Tibial artery (tissue), 4 donors: ENCODE measurements at regions not wholly inside any gene's neighbourhood (a gene's known extent, or its start where the extent isn't known, plus 50 kb on each side); places are given as distances from the start of the nearest gene placed in this dataset.

ENCODE experiments used
- DNase-seq, 2 donors: peaks; one replicate each; pipeline ENCODE4 v3.0.0-alpha.2; 2019
- H3K27ac ChIP-seq, 2 donors: fragments of 200-600 bp; sonication (generic) in 1 of 2; 1 replicate in 1 of 2; 2 replicates in 1 of 2; pipeline ENCODE4 v1.5.1; 2018 to 2019; ENCODE audit warnings: mild to moderate bottlenecking in 1 of 2
- H3K27me3 ChIP-seq, 2 donors: fragments of 200-600 bp; sonication (generic) in 1 of 2; one replicate each; pipeline versions ENCODE4 v1.5.1 to v1.6.0; 2016 to 2019
- H3K36me3 ChIP-seq, 3 donors: fragments of 200-600 bp; sonication (generic) in 2 of 3; one replicate each; pipeline ENCODE4 v1.5.1; 2016 to 2019; ENCODE audit warnings: mild to moderate bottlenecking in 2 of 3
- H3K4me1 ChIP-seq, 4 donors: fragments of 200-600 bp; sonication (generic) in 2 of 4; 1 replicate in 3 of 4; 2 replicates in 1 of 4; pipeline ENCODE4 v1.5.1; 2016 to 2019
- H3K4me3 ChIP-seq, 2 donors: fragments of 200-600 bp; sonication (generic) in 1 of 2; 1 replicate in 1 of 2; 2 replicates in 1 of 2; pipeline ENCODE4 v1.5.1; 2018 to 2019; ENCODE audit warnings: mild to moderate bottlenecking in 2 of 2
- H3K9me3 ChIP-seq, 3 donors: fragments of 200-600 bp; sonication (generic) in 1 of 3; one replicate each; pipeline ENCODE4 v1.5.1; 2016 to 2019
- CTCF ChIP-seq, 2 experiments: fragments of 200-600 bp in 1 of 2; fragments of 450-650 bp in 1 of 2; IDR thresholded peaks; one replicate each; pipeline ENCODE4 v1.5.1; 2017 to 2019; ENCODE audit warnings: antibody characterized with exemption in 2 of 2, mild to moderate bottlenecking in 1 of 2, moderate library complexity in 1 of 2
- intact Hi-C: fragments of 100-400 bp; cut with DNase I; formaldehyde crosslinking; loops from one replicate; pipeline ENCODE4 v1.15.0; 2023; ENCODE audit warnings: low total_unique reads

GRCh38 chr21:45354970-45355369 is 50.0 kb upstream of the COL18A1 start:
- TF ChIP-seq CTCF (IDR thresholded peaks at IDR 0.05): no peak
- Histone ChIP-seq H3K36me3 (no peaks in the 10 kb centered on the region), H3K9me3 (no peaks in the 10 kb centered on the region), H3K4me3 (no peak overlapping the region), H3K4me1 (peaks cover 0 to 24% (median 17%) of the 10 kb centered on the region in 4 donors), H3K27ac (no peak overlapping the region), H3K27me3 (no peaks in the 10 kb centered on the region)
- no peak for DNase-seq
- intact Hi-C loops: no loop called here
